CD14-positive monocyte (primary cell): ENCODE measurements at regions not wholly inside any gene's neighbourhood (a gene's known extent, or its start where the extent isn't known, plus 50 kb on each side); places are given as distances from the start of the nearest gene placed in this dataset.

ENCODE experiments used
- DNase-seq, 3 donors: peaks; one replicate each; pipeline ENCODE4 v3.0.0-alpha.2; 2011 to 2022
- H2AFZ ChIP-seq: 2 replicates; pipeline ENCODE4 v1.6.0; 2012; ENCODE audit warnings: mild to moderate bottlenecking, low read depth, low read length, inconsistent platforms; ENCODE audit not compliant: insufficient read depth, poor library complexity, severe bottlenecking
- H3K27ac ChIP-seq, 2 donors: 1 replicate in 1 of 2; 2 replicates in 1 of 2; pipeline ENCODE4 v1.5.1; 2012 to 2013; ENCODE audit warnings: low read length in 2 of 2, control low read depth in 1 of 2, inconsistent platforms in 1 of 2, low read depth in 1 of 2, mild to moderate bottlenecking in 1 of 2
- H3K27me3 ChIP-seq, 2 donors: one replicate each; pipeline versions ENCODE4 v1.6.0 to v1.6.1; 2011 to 2013; ENCODE audit warnings: low read length in 2 of 2; ENCODE audit not compliant: control insufficient read depth in 2 of 2, insufficient read depth in 2 of 2
- H3K36me3 ChIP-seq, 2 donors: replicated peaks in 1 of 2; 1 replicate in 1 of 2; 2 replicates in 1 of 2; pipeline versions ENCODE4 v1.5.1 to v1.6.1; 2012 to 2013; ENCODE audit warnings: low read length in 2 of 2, control low read depth in 1 of 2, inconsistent platforms in 1 of 2, mild to moderate bottlenecking in 1 of 2; ENCODE audit not compliant: insufficient read depth in 2 of 2, control insufficient read depth in 1 of 2
- H3K4me1 ChIP-seq, 2 donors: 1 replicate in 1 of 2; 2 replicates in 1 of 2; pipeline versions ENCODE4 v1.5.1 to v1.6.1; 2012 to 2013; ENCODE audit warnings: low read length in 2 of 2, control low read depth in 1 of 2, inconsistent platforms in 1 of 2, mild to moderate bottlenecking in 1 of 2, moderate library complexity in 1 of 2; ENCODE audit not compliant: insufficient read depth in 2 of 2, control insufficient read depth in 1 of 2
- H3K4me2 ChIP-seq: replicated peaks from 2 replicates; pipeline ENCODE3; 2012; ENCODE audit warnings: low read length, moderate library complexity, mild to moderate bottlenecking; ENCODE audit not compliant: poor library complexity, severe bottlenecking; ENCODE audit errors: extremely low read depth
- H3K4me3 ChIP-seq, 3 experiments: fragments of 200-600 bp in 1 of 3; sonication (generic) in 1 of 3; replicated peaks in 1 of 3; 1 replicate in 2 of 3; 2 replicates in 1 of 3; pipeline ENCODE4 v1.5.1; 2011 to 2013; ENCODE audit warnings: low read length in 3 of 3, mild to moderate bottlenecking in 3 of 3, control low read depth in 2 of 3, low read depth in 2 of 3, inconsistent platforms in 1 of 3, moderate library complexity in 1 of 3
- H3K79me2 ChIP-seq: 2 replicates; pipeline ENCODE4 v1.6.0; 2012; ENCODE audit warnings: mild to moderate bottlenecking, control low read depth, inconsistent platforms, low read length, moderate library complexity; ENCODE audit not compliant: insufficient read depth
- H3K9ac ChIP-seq: 2 replicates; pipeline ENCODE4 v1.6.0; 2017; ENCODE audit warnings: low read length, mild to moderate bottlenecking; ENCODE audit not compliant: insufficient read depth, poor library complexity, severe bottlenecking
- H3K9me3 ChIP-seq, 2 donors: replicated peaks in 1 of 2; 1 replicate in 1 of 2; 2 replicates in 1 of 2; pipeline versions ENCODE4 v1.5.1 to v1.6.1; 2012 to 2013; ENCODE audit warnings: low read length in 2 of 2, control low read depth in 1 of 2; ENCODE audit not compliant: control insufficient read depth in 1 of 2, insufficient read depth in 1 of 2
- H4K20me1 ChIP-seq: 2 replicates; pipeline ENCODE4 v1.6.0; 2012; ENCODE audit warnings: mild to moderate bottlenecking, low read length, control low read depth, moderate library complexity; ENCODE audit not compliant: insufficient read depth
- H3K27ac Mint-ChIP-seq, 7 donors: one replicate each; pipeline ENCODE4 v1.8.0; 2020; ENCODE audit warnings: mild to moderate bottlenecking in 7 of 7, mixed read lengths in 7 of 7, moderate library complexity in 6 of 7, inconsistent platforms in 2 of 7
- H3K27me3 Mint-ChIP-seq, 3 donors: one replicate each; pipeline ENCODE4 v1.8.0; 2021 to 2022; ENCODE audit warnings: low read depth in 3 of 3, mild to moderate bottlenecking in 3 of 3, mixed read lengths in 3 of 3, moderate library complexity in 3 of 3, inconsistent platforms in 1 of 3
- H3K36me3 Mint-ChIP-seq, 2 donors: one replicate each; pipeline ENCODE4 v1.8.0; 2020; ENCODE audit warnings: mixed read lengths in 2 of 2, inconsistent platforms in 1 of 2, mild to moderate bottlenecking in 1 of 2
- H3K4me1 Mint-ChIP-seq: one replicate; pipeline ENCODE4 v1.8.0; 2020; ENCODE audit warnings: mild to moderate bottlenecking, mixed read lengths
- H3K4me3 Mint-ChIP-seq, 2 donors: one replicate each; pipeline ENCODE4 v1.8.0; 2020; ENCODE audit warnings: mild to moderate bottlenecking in 2 of 2, mixed read lengths in 2 of 2, moderate library complexity in 1 of 2
- H3K9me3 Mint-ChIP-seq, 7 donors: one replicate each; pipeline ENCODE4 v1.8.0; 2020 to 2022; ENCODE audit warnings: mixed read lengths in 7 of 7, mild to moderate bottlenecking in 6 of 7, moderate library complexity in 6 of 7, inconsistent platforms in 2 of 7
- WGBS: methylation state at CpG from one replicate; pipeline ENCODE4 v1.1.5; 2013; ENCODE audit warnings: missing lambda C conversion rate; ENCODE audit not compliant: insufficient coverage; 5-methylcytosine and 5-hydroxymethylcytosine counted together
- intact Hi-C, 2 donors: fragments of 100-400 bp; cut with micrococcal nuclease; formaldehyde crosslinking; loops; one replicate each; pipeline versions ENCODE4 v1.15.0 to v1.15.1; 2023
- TF ChIP-seq, protein P1 (sequence below): fragments of 200-600 bp; IDR thresholded peaks from one replicate; pipeline ENCODE4 v1.8.0; 2022; ENCODE audit warnings: antibody characterized with exemption, mild to moderate bottlenecking

DNA sequence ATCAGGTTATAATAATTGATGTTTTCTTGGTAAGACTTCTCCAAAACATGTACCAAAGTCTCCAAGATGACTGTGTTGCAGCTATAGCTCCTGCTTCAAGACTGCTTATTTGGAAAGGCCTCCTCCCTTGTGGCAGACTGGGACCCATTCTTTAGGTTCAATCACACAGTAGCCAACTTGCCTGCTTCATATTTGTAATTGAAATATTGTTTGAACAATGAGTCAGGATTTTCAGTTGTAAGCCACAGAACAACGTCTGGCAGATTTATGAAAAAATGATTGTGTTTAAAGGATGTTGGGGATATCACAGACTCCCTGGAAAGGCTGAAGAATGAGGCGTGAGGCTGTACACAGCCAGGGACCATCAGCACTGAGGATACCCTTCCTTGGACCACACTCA lies 458.9 kb downstream of the MED10 start:
- Mint-ChIP-seq H3K27ac (no peak overlapping the region), H3K9me3 (peaks cover 0 to 4% (median 0%) of the 10 kb centered on the region in 7 donors), H3K27me3 (peaks cover 0 to 4% (median 0%) of the 10 kb centered on the region in 3 donors), H3K36me3 (no peaks in the 10 kb centered on the region), H3K4me3 (no peak overlapping the region), H3K4me1 (no peaks in the 10 kb centered on the region)
- Histone ChIP-seq H3K9me3 (no peaks in the 10 kb centered on the region), H3K27ac (no peak overlapping the region), H3K9ac (no peak overlapping the region), H3K79me2 (no peaks in the 10 kb centered on the region), H4K20me1 (no peaks in the 10 kb centered on the region), H2AFZ (no peak overlapping the region), H3K27me3 (no peaks in the 10 kb centered on the region), H3K36me3 (no peaks in the 10 kb centered on the region), H3K4me3 (no peak overlapping the region), H3K4me1 (no peaks in the 10 kb centered on the region), H3K4me2 (no peak overlapping the region)
- intact Hi-C loops, result no loop called here
- TF ChIP-seq, protein P1, sequence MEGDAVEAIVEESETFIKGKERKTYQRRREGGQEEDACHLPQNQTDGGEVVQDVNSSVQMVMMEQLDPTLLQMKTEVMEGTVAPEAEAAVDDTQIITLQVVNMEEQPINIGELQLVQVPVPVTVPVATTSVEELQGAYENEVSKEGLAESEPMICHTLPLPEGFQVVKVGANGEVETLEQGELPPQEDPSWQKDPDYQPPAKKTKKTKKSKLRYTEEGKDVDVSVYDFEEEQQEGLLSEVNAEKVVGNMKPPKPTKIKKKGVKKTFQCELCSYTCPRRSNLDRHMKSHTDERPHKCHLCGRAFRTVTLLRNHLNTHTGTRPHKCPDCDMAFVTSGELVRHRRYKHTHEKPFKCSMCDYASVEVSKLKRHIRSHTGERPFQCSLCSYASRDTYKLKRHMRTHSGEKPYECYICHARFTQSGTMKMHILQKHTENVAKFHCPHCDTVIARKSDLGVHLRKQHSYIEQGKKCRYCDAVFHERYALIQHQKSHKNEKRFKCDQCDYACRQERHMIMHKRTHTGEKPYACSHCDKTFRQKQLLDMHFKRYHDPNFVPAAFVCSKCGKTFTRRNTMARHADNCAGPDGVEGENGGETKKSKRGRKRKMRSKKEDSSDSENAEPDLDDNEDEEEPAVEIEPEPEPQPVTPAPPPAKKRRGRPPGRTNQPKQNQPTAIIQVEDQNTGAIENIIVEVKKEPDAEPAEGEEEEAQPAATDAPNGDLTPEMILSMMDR, result no peak
- no peak for DNase-seq
- WGBS, result 48% methylated on average over 2 of the region's 2 CpGs

DNA sequence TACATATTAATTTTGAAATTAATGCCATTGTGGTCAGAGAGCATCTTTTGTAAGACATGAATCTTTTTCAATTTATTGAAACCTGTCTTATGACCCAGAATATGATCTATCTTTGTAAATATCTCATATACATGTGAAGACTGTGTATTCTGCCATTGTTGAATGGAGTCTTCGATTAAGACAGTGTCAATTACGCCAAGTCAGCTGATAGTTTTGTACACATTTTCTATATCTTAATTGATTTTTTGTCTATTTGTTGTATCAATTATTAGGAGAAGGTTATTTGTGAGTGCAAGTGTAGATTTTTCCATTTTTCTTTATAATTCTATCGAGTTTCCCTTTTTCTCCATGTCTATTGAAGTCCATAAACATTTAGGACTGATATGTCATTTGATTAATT lies 471.6 kb downstream of the MED10 start:
- intact Hi-C loops, result no loop called here
- no peak overlapping the region for H2AFZ ChIP-seq

More for the DNA sequence above, 471.6 kb downstream of the MED10 start:
- Histone ChIP-seq H3K27ac (no peak overlapping the region), H3K36me3 (no peaks in the 10 kb centered on the region), H3K4me1 (no peaks in the 10 kb centered on the region), H3K79me2 (no peaks in the 10 kb centered on the region), H3K9me3 (no peaks in the 10 kb centered on the region), H3K4me2 (no peak overlapping the region), H3K4me3 (no peak overlapping the region), H3K9ac (no peak overlapping the region), H3K27me3 (no peaks in the 10 kb centered on the region), H4K20me1 (no peaks in the 10 kb centered on the region)
- Mint-ChIP-seq H3K27me3 (no peaks in the 10 kb centered on the region), H3K36me3 (no peaks in the 10 kb centered on the region), H3K4me1 (no peaks in the 10 kb centered on the region), H3K27ac (no peak overlapping the region), H3K4me3 (no peak overlapping the region), H3K9me3 (peaks cover 0 to 4% (median 0%) of the 10 kb centered on the region in 7 donors)
- no peak for DNase-seq
- WGBS, result no CpG with 5 or more reads among the region's 3 CpGs
- TF ChIP-seq, protein P1, result no peak
